ENCODE measurements at regions not wholly inside any gene's neighbourhood (a gene's known extent, or its start where the extent isn't known, plus 50 kb on each side); places are given as distances from the start of the nearest gene placed in this dataset.
A peak's percentile ranks its signal among the peaks of the same experiment; 100 is the strongest.

GRCh38 chr5:9954869-9955268, 294.8 kb downstream of the ATPSCKMT start:
- DNase-seq (no peak), ATAC-seq (no peak)
- Mint-ChIP-seq H3K9me3 (peaks cover 6 to 13% of the 10 kb centered on the region in 2 donors), H3K27ac (no peak overlapping the region), H3K4me1 (no peaks in the 10 kb centered on the region), H3K4me3 (no peak overlapping the region), H3K27me3 (no peaks in the 10 kb centered on the region)

GRCh38 chr5:9953691-9954090, 296.0 kb downstream of the ATPSCKMT start:
- peaks cover 3% of the 10 kb centered on the region for H3K27me3 Mint-ChIP-seq
- H3K9me3 Mint-ChIP-seq, result peaks cover 6 to 17% of the 10 kb centered on the region in 2 donors
- no peak overlapping the region for H3K4me3 Mint-ChIP-seq
- ATAC-seq (no peak), DNase-seq (no peak)
- H3K4me1 Mint-ChIP-seq, result no peaks in the 10 kb centered on the region
- peak overlapping the region in 1 of 2 donors; percentile 24 for H3K27ac Mint-ChIP-seq

- Mint-ChIP-seq H3K27ac (peak overlapping the region in 1 of 2 donors; percentile 78), H3K4me3 (no peak overlapping the region), H3K9me3 (peaks cover 0 to 20% of the 10 kb centered on the region in 2 donors), H3K4me1 (no peaks in the 10 kb centered on the region), H3K27me3 (peaks cover 7% of the 10 kb centered on the region)
- ATAC-seq (no peak), DNase-seq (no peak)
These were observed 297.7 kb downstream of the ATPSCKMT start for GRCh38 chr5:9951865-9952516.

- no peak for ATAC-seq
These were observed 301.7 kb downstream of the ATPSCKMT start for GRCh38 chr5:9947944-9948343.

GRCh38 chr5:9947225-9947714, 302.4 kb downstream of the ATPSCKMT start:
- Mint-ChIP-seq H3K27me3 (peaks cover 7% of the 10 kb centered on the region), H3K4me3 (no peak overlapping the region), H3K4me1 (no peaks in the 10 kb centered on the region), H3K27ac (no peak overlapping the region), H3K9me3 (peaks cover 0 to 16% of the 10 kb centered on the region in 2 donors)
- ATAC-seq (no peak), DNase-seq (no peak)

More at GRCh38 chr5:9947944-9948343, 301.7 kb downstream of the ATPSCKMT start:
- Mint-ChIP-seq H3K9me3 (peaks cover 0 to 21% of the 10 kb centered on the region in 2 donors), H3K4me1 (no peaks in the 10 kb centered on the region), H3K27ac (no peak overlapping the region), H3K27me3 (peaks cover 7% of the 10 kb centered on the region), H3K4me3 (no peak overlapping the region)
- DNase-seq, result no peak

- DNase-seq, result no peak
These were observed 302.6 kb upstream of the TAS2R1 start for GRCh38 chr5:9932770-9933169.

GRCh38 chr5:9930156-9930555, 300.0 kb upstream of the TAS2R1 start:
- no peak for DNase-seq
- H3K9me3 Mint-ChIP-seq, result peaks cover 13 to 25% of the 10 kb centered on the region in 2 donors
- H3K27me3 Mint-ChIP-seq, result no peaks in the 10 kb centered on the region
- H3K27ac Mint-ChIP-seq, result no peak overlapping the region
- ATAC-seq, result no peak
- H3K4me1 Mint-ChIP-seq, result no peaks in the 10 kb centered on the region
- no peak overlapping the region for H3K4me3 Mint-ChIP-seq

More at GRCh38 chr5:9932770-9933169, 302.6 kb upstream of the TAS2R1 start:
- no peak overlapping the region for H3K27ac Mint-ChIP-seq
- peaks cover 14 to 29% of the 10 kb centered on the region in 2 donors for H3K9me3 Mint-ChIP-seq
- no peak for ATAC-seq
- no peaks in the 10 kb centered on the region for H3K4me1 Mint-ChIP-seq
- no peak overlapping the region for H3K4me3 Mint-ChIP-seq
- no peaks in the 10 kb centered on the region for H3K27me3 Mint-ChIP-seq

GRCh38 chr5:9928326-9928725, 298.2 kb upstream of the TAS2R1 start:
- no peak for ATAC-seq
- DNase-seq, result no peak
- Mint-ChIP-seq H3K9me3 (peaks cover 13 to 31% of the 10 kb centered on the region in 2 donors), H3K27me3 (no peaks in the 10 kb centered on the region), H3K4me1 (no peaks in the 10 kb centered on the region), H3K27ac (no peak overlapping the region), H3K4me3 (no peak overlapping the region)

- H3K27ac Mint-ChIP-seq, result no peak overlapping the region
- no peaks in the 10 kb centered on the region for H3K27me3 Mint-ChIP-seq
- no peak overlapping the region for H3K4me3 Mint-ChIP-seq
- peaks cover 8 to 26% of the 10 kb centered on the region in 2 donors for H3K9me3 Mint-ChIP-seq
- ATAC-seq, result no peak
- DNase-seq, result no peak
- H3K4me1 Mint-ChIP-seq, result no peaks in the 10 kb centered on the region
These were observed 297.4 kb upstream of the TAS2R1 start for GRCh38 chr5:9927521-9927997.

GRCh38 chr5:9927106-9927505, 297.0 kb upstream of the TAS2R1 start:
- no peaks in the 10 kb centered on the region for H3K27me3 Mint-ChIP-seq
- H3K9me3 Mint-ChIP-seq, result peaks cover 8 to 25% of the 10 kb centered on the region in 2 donors
- DNase-seq (no peak), ATAC-seq (no peak)
- no peaks in the 10 kb centered on the region for H3K4me1 Mint-ChIP-seq
- no peak overlapping the region for H3K27ac Mint-ChIP-seq
- H3K4me3 Mint-ChIP-seq, result no peak overlapping the region

GRCh38 chr5:9924614-9925013, 294.5 kb upstream of the TAS2R1 start:
- DNase-seq (no peak), ATAC-seq (no peak)

GRCh38 chr5:9922719-9923118, 292.6 kb upstream of the TAS2R1 start:
- no peak for DNase-seq
- no peak for ATAC-seq
- Mint-ChIP-seq H3K4me1 (no peaks in the 10 kb centered on the region), H3K4me3 (no peak overlapping the region), H3K9me3 (peaks cover 4 to 31% of the 10 kb centered on the region in 2 donors), H3K27ac (no peak overlapping the region), H3K27me3 (no peaks in the 10 kb centered on the region)

More at GRCh38 chr5:9924614-9925013, 294.5 kb upstream of the TAS2R1 start:
- no peak overlapping the region for H3K4me3 Mint-ChIP-seq
- no peaks in the 10 kb centered on the region for H3K27me3 Mint-ChIP-seq
- H3K27ac Mint-ChIP-seq, result no peak overlapping the region
- H3K9me3 Mint-ChIP-seq, result peaks cover 8 to 23% of the 10 kb centered on the region in 2 donors
- no peaks in the 10 kb centered on the region for H3K4me1 Mint-ChIP-seq

- ATAC-seq (no peak), DNase-seq (no peak)
- Mint-ChIP-seq H3K4me1 (no peaks in the 10 kb centered on the region), H3K27me3 (no peaks in the 10 kb centered on the region), H3K4me3 (no peak overlapping the region), H3K9me3 (peaks cover 0 to 31% of the 10 kb centered on the region in 2 donors), H3K27ac (no peak overlapping the region)
These were observed 290.5 kb upstream of the TAS2R1 start for GRCh38 chr5:9920697-9921096.

GRCh38 chr5:9919306-9920030, 289.3 kb upstream of the TAS2R1 start:
- Mint-ChIP-seq H3K9me3 (peaks cover 0 to 21% of the 10 kb centered on the region in 2 donors), H3K4me1 (no peaks in the 10 kb centered on the region), H3K27me3 (no peaks in the 10 kb centered on the region), H3K4me3 (no peak overlapping the region), H3K27ac (no peak overlapping the region)
- ATAC-seq (no peak), DNase-seq (no peak)

- Mint-ChIP-seq H3K9me3 (peaks cover 10 to 16% of the 10 kb centered on the region in 2 donors), H3K27ac (no peak overlapping the region)
- ATAC-seq, result no peak
These were observed 275.5 kb upstream of the TAS2R1 start for GRCh38 chr5:9905661-9906060.

GRCh38 chr5:9903801-9904200, 273.6 kb upstream of the TAS2R1 start:
- DNase-seq (no peak), ATAC-seq (no peak)
- Mint-ChIP-seq H3K9me3 (peaks cover 10 to 16% of the 10 kb centered on the region in 2 donors), H3K27me3 (no peaks in the 10 kb centered on the region), H3K27ac (no peak overlapping the region), H3K4me3 (no peak overlapping the region), H3K4me1 (no peaks in the 10 kb centered on the region)

More at GRCh38 chr5:9905661-9906060, 275.5 kb upstream of the TAS2R1 start:
- Mint-ChIP-seq H3K27me3 (no peaks in the 10 kb centered on the region), H3K4me3 (no peak overlapping the region), H3K4me1 (no peaks in the 10 kb centered on the region)
- DNase-seq, result no peak

Measured in stimulated activated naive CD8-positive, alpha-beta T cell treated with anti-CD3 and anti-CD28 coated beads, Interleukin-15, amount 100 ng/mL, for 72 hours (primary cell).